Stimulated activated CD8-positive, alpha-beta memory T cell treated with anti-CD3 and anti-CD28 coated beads, Interleukin-4, amount 100 ng/mL, for 4 hours (primary cell): ENCODE measurements at regions not wholly inside any gene's neighbourhood (a gene's known extent, or its start where the extent isn't known, plus 50 kb on each side); places are given as distances from the start of the nearest gene placed in this dataset.

ENCODE experiments used
- DNase-seq, 2 donors: peaks; one replicate each; pipeline ENCODE4 v3.0.0-alpha.2; 2020; ENCODE audit warnings: low read depth in 2 of 2, low spot score in 1 of 2

GRCh38 chr5:2299388-2300220 lies 416.9 kb upstream of the IRX4 start:
- no peak for DNase-seq

- no peak for DNase-seq
These were observed 416.1 kb upstream of the IRX4 start for GRCh38 chr5:2298781-2299180.

DNA sequence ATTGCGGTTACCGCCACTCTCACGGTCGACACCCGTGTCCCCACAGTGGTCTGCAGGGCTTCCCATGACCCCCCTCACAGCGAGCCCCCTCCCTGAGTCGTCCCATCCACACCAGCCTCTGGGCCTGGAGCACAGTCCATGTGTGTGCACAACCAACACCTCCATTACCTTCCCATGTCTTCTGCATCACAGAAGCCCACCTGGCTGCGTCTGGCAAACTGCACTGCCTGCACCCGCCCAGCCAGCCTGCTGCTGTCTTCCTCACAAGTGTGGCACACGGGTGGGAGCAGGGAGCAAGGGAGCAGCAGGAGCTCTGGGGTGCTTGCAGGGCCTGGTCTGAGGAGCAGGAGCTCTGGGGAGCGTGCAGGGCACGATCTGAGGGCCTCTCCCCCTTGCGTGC lies 415.3 kb upstream of the IRX4 start:
- DNase-seq, result no peak

GRCh38 chr5:2295476-2295875 lies 412.8 kb upstream of the IRX4 start:
- no peak for DNase-seq

DNA sequence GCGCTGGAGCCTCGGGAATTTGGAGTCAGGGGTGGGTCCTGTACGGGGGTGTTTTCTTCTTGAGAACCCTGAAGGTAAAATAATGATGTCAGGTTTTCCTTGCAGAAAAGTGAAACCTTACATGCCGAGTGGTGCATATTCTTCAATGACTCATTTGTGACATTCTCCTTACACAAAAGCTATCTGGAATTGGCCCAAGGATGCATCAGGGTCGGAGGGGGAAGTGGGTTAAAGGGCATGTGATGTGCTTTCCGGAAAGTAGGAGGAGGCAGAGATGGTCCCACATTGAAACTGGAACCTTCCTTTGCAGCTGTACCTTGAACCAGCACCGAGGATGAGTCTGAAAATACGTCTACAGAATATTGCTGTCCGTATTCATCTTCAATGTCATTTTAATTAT lies 411.2 kb upstream of the IRX4 start:
- DNase-seq, result no peak

- DNase-seq, result no peak
These were observed 408.6 kb upstream of the IRX4 start for GRCh38 chr5:2291146-2291840.

DNA sequence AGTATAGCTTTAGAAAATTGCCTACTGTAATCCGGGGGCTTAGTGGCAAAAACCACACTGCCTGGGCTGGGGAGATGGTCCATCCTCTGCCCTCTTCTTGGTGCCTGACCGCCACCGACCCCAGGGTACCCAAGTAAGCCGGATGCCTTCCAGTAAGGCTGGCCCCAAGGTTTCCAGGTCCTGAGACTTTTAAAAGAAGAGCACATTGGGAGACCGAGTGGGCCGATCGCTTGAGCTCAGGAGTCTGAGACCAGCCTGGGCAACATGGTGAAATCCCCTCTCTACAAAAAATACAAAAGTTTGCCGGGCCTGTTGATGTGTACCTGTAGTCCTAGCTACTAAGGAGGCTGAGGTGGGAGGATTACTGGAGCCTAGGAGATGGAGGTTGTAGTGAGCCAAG lies 406.7 kb upstream of the IRX4 start:
- DNase-seq, result no peak

- no peak for DNase-seq
These were observed 406.2 kb upstream of the IRX4 start for GRCh38 chr5:2288968-2289367.

- no peak for DNase-seq
These were observed 405.7 kb upstream of the IRX4 start for GRCh38 chr5:2288466-2288865.

DNA sequence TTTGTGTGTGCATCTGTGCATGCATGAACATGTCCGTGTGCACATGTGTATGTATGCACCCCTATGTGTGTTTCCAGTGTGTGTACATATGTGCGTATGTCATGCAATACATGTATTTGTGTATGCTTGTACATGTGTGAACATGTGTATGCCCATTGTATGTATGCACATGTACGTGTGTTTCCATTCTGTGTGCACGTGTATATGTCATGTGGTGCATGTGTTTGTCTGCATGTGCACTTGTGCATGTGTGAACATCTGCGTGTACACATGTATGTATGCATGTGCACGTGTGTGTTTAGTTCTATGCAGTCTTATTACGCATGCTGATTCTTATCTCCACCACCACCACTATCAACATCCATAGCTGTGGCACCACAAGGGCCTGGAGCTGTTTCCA lies 403.5 kb upstream of the IRX4 start:
- no peak for DNase-seq

DNA sequence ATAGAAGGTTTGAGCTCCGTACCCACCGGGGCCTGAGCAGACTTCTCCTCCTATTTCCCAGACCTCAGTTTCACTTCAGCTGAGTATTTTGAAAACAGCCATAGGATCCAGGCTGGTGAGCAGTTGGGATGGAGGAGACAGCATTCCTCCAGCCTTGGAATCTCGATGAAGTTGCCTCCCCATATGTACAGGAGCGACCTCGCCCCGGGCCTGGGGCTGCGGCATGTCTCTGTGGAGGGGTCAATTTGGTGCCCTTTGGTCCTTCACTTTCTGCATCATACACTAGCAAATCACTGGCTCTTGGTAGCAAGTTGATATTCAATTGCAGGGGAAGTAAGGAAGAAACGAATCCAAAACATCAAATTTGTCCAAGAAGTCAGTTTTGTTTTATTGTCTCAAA lies 402.0 kb upstream of the IRX4 start:
- no peak for DNase-seq

DNA sequence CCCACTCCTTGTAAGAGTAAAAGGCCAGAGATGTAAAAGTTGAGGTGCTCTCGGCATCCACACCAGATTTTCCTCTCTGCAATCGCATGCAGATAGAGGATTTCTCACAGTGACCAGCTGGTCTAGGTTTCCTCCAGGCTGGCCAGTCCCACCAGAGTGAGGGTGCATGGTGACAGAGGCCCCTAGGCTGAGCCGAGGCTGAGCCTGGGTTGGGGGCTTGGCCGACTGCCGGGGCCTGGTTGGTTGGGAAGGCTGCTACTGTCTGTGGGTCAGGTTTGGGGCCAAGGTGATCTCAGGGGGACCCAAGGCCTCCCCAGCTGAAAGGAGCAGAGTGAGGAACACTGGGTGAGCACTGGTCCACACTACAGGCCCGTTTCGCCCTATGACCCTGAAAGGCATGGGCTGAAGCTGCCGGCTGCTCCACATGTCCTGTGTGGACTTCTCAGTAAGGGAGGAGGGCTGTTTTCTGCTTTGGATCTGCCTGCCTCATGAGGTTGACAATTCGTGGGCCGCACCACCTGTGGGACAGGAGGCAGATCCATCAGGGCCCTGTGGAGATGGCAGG lies 400.8 kb upstream of the IRX4 start:
- no peak for DNase-seq

DNA sequence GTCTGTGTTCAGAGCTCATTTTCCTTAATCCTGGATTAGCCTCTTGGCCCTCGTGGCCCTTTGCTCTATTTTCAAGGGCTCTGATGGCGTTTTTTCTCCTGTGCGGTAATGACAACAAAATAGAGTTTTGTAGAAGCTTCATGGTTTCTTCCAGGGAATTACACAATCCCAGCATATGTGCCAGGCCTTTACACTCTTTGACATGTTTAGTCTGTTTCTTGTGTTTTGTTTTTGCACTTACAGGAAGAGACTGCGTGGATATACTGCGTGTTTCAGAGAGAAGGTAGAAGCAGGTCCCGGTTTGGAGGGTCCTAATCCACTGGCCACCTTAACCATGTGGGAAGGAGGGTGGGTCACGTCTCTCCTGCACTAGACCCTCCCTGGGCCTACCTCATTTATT lies 400.2 kb upstream of the IRX4 start:
- no peak for DNase-seq

GRCh38 chr5:2282034-2282690 lies 399.4 kb upstream of the IRX4 start:
- no peak for DNase-seq

- no peak for DNase-seq
These were observed 398.7 kb upstream of the IRX4 start for GRCh38 chr5:2281446-2281845.

GRCh38 chr5:2280318-2280717 lies 397.6 kb upstream of the IRX4 start:
- DNase-seq, result no peak

- no peak for DNase-seq
These were observed 396.2 kb upstream of the IRX4 start for GRCh38 chr5:2278825-2279456.

DNA sequence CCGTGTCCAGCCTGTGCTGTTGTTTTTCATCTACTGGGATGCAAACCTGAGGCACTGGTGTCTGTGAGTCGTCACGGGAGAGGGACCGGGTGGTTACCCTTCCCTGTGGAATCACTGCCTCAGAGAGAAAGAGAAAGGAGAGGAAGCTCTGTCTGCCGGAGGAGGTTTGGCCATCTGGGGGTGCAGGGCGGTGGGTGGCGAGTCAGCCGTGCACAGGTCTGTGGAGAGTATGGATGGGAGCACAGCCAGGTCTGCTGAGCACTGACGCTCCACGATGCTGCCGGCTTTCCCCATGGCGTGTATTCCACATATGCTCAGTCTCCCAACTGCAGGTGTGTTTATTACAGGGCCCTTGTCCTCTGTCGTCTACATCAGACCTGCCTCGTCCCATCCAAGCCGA lies 395.2 kb upstream of the IRX4 start:
- no peak for DNase-seq

DNA sequence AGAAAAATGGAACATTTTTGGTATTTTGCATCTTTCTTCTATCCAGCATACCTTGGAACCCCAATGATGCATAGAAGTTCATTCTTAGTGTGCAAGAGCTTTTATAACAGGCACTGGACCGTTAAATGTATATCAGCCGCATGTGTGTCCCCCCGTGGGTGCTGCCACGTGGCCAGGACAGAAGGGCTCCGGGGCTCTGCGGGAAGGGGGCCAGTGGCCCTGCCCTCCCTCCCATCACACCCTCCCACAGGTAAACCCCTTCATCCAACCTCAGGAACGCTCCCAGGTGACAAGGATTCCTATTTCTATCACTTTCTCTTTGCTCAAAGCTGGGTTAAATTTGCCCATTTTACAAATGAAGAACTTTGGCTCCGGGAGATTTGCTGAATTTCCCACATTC lies 393.4 kb upstream of the IRX4 start:
- DNase-seq, result no peak

GRCh38 chr5:2272755-2273154 lies 390.0 kb upstream of the IRX4 start:
- no peak for DNase-seq

DNA sequence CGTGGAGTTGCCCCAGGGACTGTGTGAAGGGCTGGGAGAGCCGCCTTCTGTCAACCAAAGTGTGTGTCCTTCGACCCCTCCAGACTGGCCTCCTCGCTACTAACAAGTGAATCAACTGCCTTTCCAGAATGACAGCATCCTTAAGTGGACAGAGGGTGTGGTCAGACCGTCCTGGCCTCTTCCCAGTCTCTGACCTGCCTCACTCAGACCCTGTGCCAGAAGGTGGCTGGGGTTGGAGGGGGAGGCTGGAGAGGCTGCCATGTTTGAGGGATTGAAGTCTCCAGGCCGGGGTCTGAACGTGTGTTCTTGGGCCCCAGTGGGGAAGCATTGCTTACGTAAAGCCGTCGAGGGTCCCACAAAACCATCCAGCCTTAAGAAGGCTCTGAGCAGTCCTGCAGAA lies 389.3 kb upstream of the IRX4 start:
- no peak for DNase-seq

GRCh38 chr5:2271316-2271715 lies 388.6 kb upstream of the IRX4 start:
- DNase-seq, result no peak
